Epithelial cell of esophagus (primary cell): ENCODE measurements at regions not wholly inside any gene's neighbourhood (a gene's known extent, or its start where the extent isn't known, plus 50 kb on each side); places are given as distances from the start of the nearest gene placed in this dataset.
A peak's percentile ranks its signal among the peaks of the same experiment; 100 is the strongest.

Source experiments
- DNase-seq: peaks from one replicate; pipeline ENCODE4 v3.0.0; 2010; ENCODE audit warnings: low read depth
- H3K4me3 ChIP-seq: 2 replicates; pipeline ENCODE4 v1.5.1; 2011; ENCODE audit warnings: mild to moderate bottlenecking, low read length, control low read depth
- CTCF ChIP-seq: IDR thresholded peaks from 2 replicates; pipeline ENCODE4 v1.5.1; 2011; ENCODE audit warnings: low read depth, mild to moderate bottlenecking, low read length, control low read depth, inconsistent platforms; ENCODE audit not compliant: insufficient read depth; ENCODE audit errors: missing control alignments

DNA sequence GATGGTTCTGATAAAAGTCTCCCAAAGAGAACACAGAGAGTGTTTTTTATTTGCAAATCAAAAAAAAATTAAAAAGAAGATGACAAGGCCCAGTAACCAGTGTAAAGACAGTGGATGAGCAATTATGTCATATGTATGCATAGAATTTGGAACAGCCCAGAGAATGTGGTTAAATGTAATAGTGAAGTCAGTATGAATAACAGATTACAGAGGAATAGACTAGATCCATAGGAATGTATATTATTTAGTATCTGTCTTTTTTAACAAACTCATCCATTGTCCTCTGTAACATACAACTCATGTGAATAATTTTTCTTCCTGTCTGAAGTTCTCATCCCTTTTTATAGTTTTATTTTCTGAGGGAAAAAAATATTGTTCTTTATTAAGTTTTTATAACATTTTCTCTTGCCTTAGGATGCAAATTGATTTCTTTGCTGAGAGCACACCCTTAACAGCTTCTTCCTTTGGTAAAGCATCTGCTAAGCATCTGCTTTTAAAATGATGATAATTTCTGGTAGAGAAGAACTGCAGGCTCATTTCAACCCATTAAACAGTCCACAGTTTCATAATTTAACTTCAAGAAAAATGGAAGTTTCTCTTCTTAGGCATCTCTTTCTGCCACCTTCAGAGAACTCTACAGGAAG lies 266.5 kb upstream of the MTNR1B start:
- no peak for TF ChIP-seq CTCF
- DNase-seq = peak; percentile 69
- H3K4me3 ChIP-seq = no peak overlapping the region

- no peak for DNase-seq
Measured at GRCh38 chr11:92703449-92703830, 266.0 kb upstream of the MTNR1B start.

DNA sequence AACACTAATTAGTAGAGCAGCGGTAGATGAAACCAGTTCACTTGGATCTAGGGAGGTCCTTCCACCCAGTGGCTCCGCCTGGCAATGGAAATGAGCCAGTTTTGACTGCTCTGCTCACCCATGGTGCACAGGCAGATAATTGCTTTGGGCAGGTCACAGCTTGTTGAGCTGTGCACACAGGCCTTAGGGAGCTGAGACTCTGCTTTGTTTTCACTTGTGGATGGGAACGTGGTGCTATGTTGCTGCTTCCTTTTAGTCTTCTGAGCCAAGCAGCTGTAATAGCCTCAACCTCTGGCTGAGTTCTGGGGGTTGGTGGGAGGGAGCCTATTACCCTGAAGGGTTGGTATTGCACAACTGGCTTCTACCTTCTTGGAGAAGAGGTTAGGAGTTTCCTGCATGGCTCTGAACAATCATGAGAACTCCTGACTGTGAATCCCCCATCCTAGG lies 262.3 kb upstream of the MTNR1B start:
- no peak overlapping the region for H3K4me3 ChIP-seq
- no peak for TF ChIP-seq CTCF
- DNase-seq = peak; percentile 98

More at GRCh38 chr11:92703449-92703830, 266.0 kb upstream of the MTNR1B start:
- no peak for TF ChIP-seq CTCF
- H3K4me3 ChIP-seq = no peak overlapping the region

- TF ChIP-seq CTCF = no peak
- H3K4me3 ChIP-seq = no peak overlapping the region
Measured at GRCh38 chr11:92707665-92708064, 261.8 kb upstream of the MTNR1B start.

GRCh38 chr11:92709329-92709728 lies 260.1 kb upstream of the MTNR1B start:
- no peak for DNase-seq
- TF ChIP-seq CTCF = no peak
- no peak overlapping the region for H3K4me3 ChIP-seq

More at GRCh38 chr11:92707665-92708064, 261.8 kb upstream of the MTNR1B start:
- no peak for DNase-seq

GRCh38 chr11:92711926-92712325 lies 257.5 kb upstream of the MTNR1B start:
- DNase-seq = no peak
- TF ChIP-seq CTCF = no peak
- H3K4me3 ChIP-seq = no peak overlapping the region

DNA sequence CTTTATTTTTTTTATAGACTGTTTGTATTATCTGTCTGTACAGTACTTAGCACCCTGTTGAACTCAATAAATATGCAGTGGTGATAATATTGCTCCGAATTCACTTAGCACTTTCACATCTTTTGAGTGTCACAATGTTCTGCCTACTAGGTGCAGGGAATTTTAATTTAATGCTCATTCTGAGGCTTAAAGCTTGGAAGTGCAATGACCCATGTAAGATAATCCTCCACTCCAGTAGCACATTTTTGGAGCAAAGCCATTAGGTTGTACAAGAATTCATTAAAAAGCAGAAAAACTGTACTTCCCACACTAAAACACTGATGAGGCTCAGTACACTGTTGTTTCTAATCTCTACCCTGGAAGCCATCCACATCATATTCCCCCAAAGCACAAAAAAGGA lies 255.3 kb upstream of the MTNR1B start:
- no peak for TF ChIP-seq CTCF
- no peak overlapping the region for H3K4me3 ChIP-seq
- no peak for DNase-seq
